Thoracic aorta (tissue), 2 donors: ENCODE measurements at regions not wholly inside any gene's neighbourhood (a gene's known extent, or its start where the extent isn't known, plus 50 kb on each side); places are given as distances from the start of the nearest gene placed in this dataset.

Source experiments
- ATAC-seq: fragments of 150-250 bp; one replicate; pipeline ENCODE4 v1.8.0; 2017; ENCODE audit warnings: low read depth; ENCODE audit not compliant: insufficient number of reproducible peaks, low FRiP score
- DNase-seq: peaks from one replicate; pipeline ENCODE4 v3.0.0-alpha.2; 2020; ENCODE audit warnings: low spot score
- H3K27ac ChIP-seq, 2 donors: fragments of 200-600 bp; sonication (generic); 1 replicate in 1 of 2; 2 replicates in 1 of 2; pipeline ENCODE4 v1.5.1; 2016; ENCODE audit warnings: mild to moderate bottlenecking in 2 of 2, moderate library complexity in 2 of 2
- H3K27me3 ChIP-seq: fragments of 200-600 bp; sonication (generic); replicated peaks from 2 replicates; pipeline ENCODE4 v1.6.0; 2016; ENCODE audit warnings: mild to moderate bottlenecking; ENCODE audit not compliant: insufficient read depth
- H3K36me3 ChIP-seq: fragments of 200-600 bp; sonication (generic); one replicate; pipeline ENCODE4 v1.5.1; 2016
- H3K4me1 ChIP-seq, 2 donors: fragments of 200-600 bp; sonication (generic); 1 replicate in 1 of 2; 2 replicates in 1 of 2; pipeline versions ENCODE4 v1.5.1 to v1.6.0; 2016; ENCODE audit warnings: low read depth in 2 of 2, mild to moderate bottlenecking in 1 of 2; ENCODE audit not compliant: control insufficient read depth in 1 of 2
- H3K4me3 ChIP-seq: fragments of 200-600 bp; sonication (generic); 2 replicates; pipeline ENCODE4 v1.5.1; 2016; ENCODE audit warnings: mild to moderate bottlenecking
- H3K9me3 ChIP-seq: fragments of 200-600 bp; sonication (generic); 2 replicates; pipeline ENCODE4 v1.5.1; 2016
- CTCF ChIP-seq: fragments of 200-600 bp; sonication (generic); IDR thresholded peaks from one replicate; pipeline ENCODE4 v1.5.1; 2019; ENCODE audit warnings: antibody characterized with exemption

- H3K27me3 ChIP-seq: no peaks in the 10 kb centered on the region
- H3K4me1 ChIP-seq: no peaks in the 10 kb centered on the region
- no peak for TF ChIP-seq CTCF
- ATAC-seq (no peak), DNase-seq (no peak)
- no peak overlapping the region for H3K4me3 ChIP-seq
- no peaks in the 10 kb centered on the region for H3K9me3 ChIP-seq
- no peaks in the 10 kb centered on the region for H3K36me3 ChIP-seq
- H3K27ac ChIP-seq: no peak overlapping the region
Observed at GRCh38 chr12:23108957-23109356, 484.0 kb downstream of the ETNK1 start.

- no peaks in the 10 kb centered on the region for H3K27me3 ChIP-seq
- no peaks in the 10 kb centered on the region for H3K4me1 ChIP-seq
- no peak overlapping the region for H3K4me3 ChIP-seq
- no peak for TF ChIP-seq CTCF
- no peak overlapping the region for H3K27ac ChIP-seq
- ATAC-seq (no peak), DNase-seq (no peak)
- H3K36me3 ChIP-seq: no peaks in the 10 kb centered on the region
- no peaks in the 10 kb centered on the region for H3K9me3 ChIP-seq
Observed at GRCh38 chr12:23113781-23114180, 488.8 kb downstream of the ETNK1 start.

- Histone ChIP-seq H3K36me3 (no peaks in the 10 kb centered on the region), H3K9me3 (no peaks in the 10 kb centered on the region), H3K27me3 (no peaks in the 10 kb centered on the region), H3K4me1 (no peaks in the 10 kb centered on the region), H3K27ac (no peak overlapping the region), H3K4me3 (no peak overlapping the region)
- no peak for DNase-seq
- TF ChIP-seq CTCF: no peak
- ATAC-seq: no peak
Observed at GRCh38 chr12:23115984-23116383, 491.0 kb downstream of the ETNK1 start.

- Histone ChIP-seq H3K27me3 (no peaks in the 10 kb centered on the region), H3K9me3 (no peaks in the 10 kb centered on the region), H3K4me3 (no peak overlapping the region), H3K36me3 (no peaks in the 10 kb centered on the region), H3K27ac (no peak overlapping the region), H3K4me1 (no peaks in the 10 kb centered on the region)
- no peak for TF ChIP-seq CTCF
- DNase-seq: no peak
- ATAC-seq: no peak
Observed at GRCh38 chr12:23126794-23127193, 501.8 kb downstream of the ETNK1 start.

GRCh38 chr12:23127701-23128100, 502.7 kb downstream of the ETNK1 start:
- DNase-seq (no peak), ATAC-seq (no peak)
- Histone ChIP-seq H3K9me3 (no peaks in the 10 kb centered on the region), H3K27me3 (no peaks in the 10 kb centered on the region), H3K4me1 (peaks cover 0 to 2% of the 10 kb centered on the region in 2 donors), H3K4me3 (no peak overlapping the region), H3K27ac (no peak overlapping the region), H3K36me3 (no peaks in the 10 kb centered on the region)
- TF ChIP-seq CTCF: no peak
